WTC11 (cell line): ENCODE measurements at regions not wholly inside any gene's neighbourhood (a gene's known extent, or its start where the extent isn't known, plus 50 kb on each side); places are given as distances from the start of the nearest gene placed in this dataset.

Experiments used
- ATAC-seq: fragments of 200-7000 bp; cut with Tn5 transposase; 2 replicates; pipeline ENCODE4 v1.10.0; 2021; ENCODE audit warnings: mild to moderate bottlenecking, moderate library complexity
- CTCF ChIA-PET: fragments of 300-600 bp; sonication (Branson Sonifier 250); formaldehyde crosslinking; loops from one replicate; lab custom pipeline; 2021; ENCODE audit warnings: antibody characterized with exemption; lab: Charles Lee
- POLR2A ChIA-PET: fragments of 350-600 bp; sonication (Branson Sonifier 250); formaldehyde crosslinking; loops from one replicate; lab custom pipeline; 2021; ENCODE audit warnings: antibody characterized with exemption; lab: Charles Lee
- DNase-seq: peaks from one replicate; pipeline ENCODE4 v3.0.0; 2021; ENCODE audit warnings: low spot score
- H3K27ac Mint-ChIP-seq: 2 replicates; pipeline ENCODE4 v1.8.0; 2021; ENCODE audit warnings: mixed read lengths
- H3K27me3 Mint-ChIP-seq: 2 replicates; pipeline ENCODE4 v1.8.0; 2021; ENCODE audit warnings: low read depth, mild to moderate bottlenecking, moderate library complexity, mixed read lengths
- H3K36me3 Mint-ChIP-seq: 2 replicates; pipeline ENCODE4 v1.8.0; 2021; ENCODE audit warnings: mixed read lengths
- H3K4me1 Mint-ChIP-seq: 2 replicates; pipeline ENCODE4 v1.8.0; 2022; ENCODE audit warnings: mixed read lengths
- H3K4me3 Mint-ChIP-seq: 2 replicates; pipeline ENCODE4 v1.8.0; 2021; ENCODE audit warnings: mild to moderate bottlenecking, moderate library complexity, mixed read lengths
- H3K9me3 Mint-ChIP-seq: 2 replicates; pipeline ENCODE4 v1.8.0; 2021; ENCODE audit warnings: mixed read lengths
- ESRRA ChIP-seq: sonication (generic); formaldehyde crosslinking; IDR thresholded peaks from 2 replicates; pipeline ENCODE4 v1.8.1; 2022; ENCODE audit warnings: mild to moderate bottlenecking, missing genetic modification reagents, borderline replicate concordance
- ETV6 ChIP-seq: sonication (generic); formaldehyde crosslinking; IDR thresholded peaks from 2 replicates; pipeline ENCODE4 v1.8.1; 2022; ENCODE audit warnings: mild to moderate bottlenecking, missing genetic modification reagents
- JUN ChIP-seq: sonication (generic); formaldehyde crosslinking; IDR thresholded peaks from 2 replicates; pipeline ENCODE4 v1.8.0; 2023; ENCODE audit warnings: mild to moderate bottlenecking, missing genetic modification reagents
- KAT7 ChIP-seq: sonication (generic); formaldehyde crosslinking; IDR thresholded peaks from 2 replicates; pipeline ENCODE4 v1.8.1; 2023; ENCODE audit warnings: missing genetic modification reagents, mild to moderate bottlenecking, borderline replicate concordance
- MXD4 ChIP-seq: fragments of 250-450 bp; sonication (Bioruptor Pico); IDR thresholded peaks from 2 replicates; pipeline ENCODE4 v1.8.0; 2021; ENCODE audit warnings: mild to moderate bottlenecking, moderate library complexity, borderline replicate concordance
- NFE2L1 ChIP-seq: sonication (generic); formaldehyde crosslinking; IDR thresholded peaks from 2 replicates; pipeline ENCODE4 v1.8.1; 2023; ENCODE audit warnings: missing genetic modification reagents
- NFYB ChIP-seq: sonication (generic); formaldehyde crosslinking; conservative IDR thresholded peaks from 2 replicates; pipeline ENCODE4 v1.8.0; 2022; ENCODE audit warnings: low read depth, missing genetic modification reagents
- OVOL2 ChIP-seq: fragments of 250-450 bp; sonication (Bioruptor Pico); IDR thresholded peaks from 2 replicates; pipeline ENCODE4 v1.9.0; 2021; ENCODE audit warnings: mild to moderate bottlenecking, borderline replicate concordance
- PRRX2 ChIP-seq: fragments of 250-450 bp; sonication (Bioruptor Pico); IDR thresholded peaks from 2 replicates; pipeline ENCODE4 v1.8.0; 2021; ENCODE audit warnings: mild to moderate bottlenecking
- SMAD3 ChIP-seq: sonication (generic); formaldehyde crosslinking; IDR thresholded peaks from 2 replicates; pipeline ENCODE4 v1.8.0; 2022; ENCODE audit warnings: missing genetic modification reagents, mild to moderate bottlenecking, borderline replicate concordance
- SMAD4 ChIP-seq: sonication (generic); formaldehyde crosslinking; IDR thresholded peaks from 2 replicates; pipeline ENCODE4 v1.8.0; 2022; ENCODE audit warnings: mild to moderate bottlenecking, missing genetic modification reagents
- ZNF121 ChIP-seq: sonication (generic); formaldehyde crosslinking; IDR thresholded peaks from 2 replicates; pipeline ENCODE4 v1.8.0; 2023; ENCODE audit warnings: missing genetic modification reagents
- ZNF317 ChIP-seq: sonication (generic); formaldehyde crosslinking; IDR thresholded peaks from 2 replicates; pipeline ENCODE4 v1.8.1; 2023; ENCODE audit warnings: low read depth, mild to moderate bottlenecking, moderate library complexity, missing genetic modification reagents, borderline replicate concordance
- ZNF671 ChIP-seq: fragments of 250-450 bp; sonication (Bioruptor Pico); IDR thresholded peaks from 2 replicates; pipeline ENCODE4 v1.8.0; 2021; ENCODE audit warnings: mild to moderate bottlenecking
- TF ChIP-seq, protein P1 (sequence below): fragments of 250-450 bp; sonication (Bioruptor Pico); IDR thresholded peaks from 2 replicates; pipeline ENCODE4 v1.9.0; 2021; ENCODE audit warnings: mild to moderate bottlenecking
- TF ChIP-seq, protein P2 (sequence below): fragments of 250-450 bp; sonication (Bioruptor Pico); IDR thresholded peaks from 2 replicates; pipeline ENCODE4 v1.9.0; 2021; ENCODE audit warnings: mild to moderate bottlenecking, borderline replicate concordance
- TF ChIP-seq, protein P3 (sequence below): sonication (generic); formaldehyde crosslinking; IDR thresholded peaks from 2 replicates; pipeline ENCODE4 v1.8.0; 2023; ENCODE audit warnings: mild to moderate bottlenecking, missing genetic modification reagents
- TF ChIP-seq, protein P4 (sequence below): sonication (generic); formaldehyde crosslinking; IDR thresholded peaks from 2 replicates; pipeline ENCODE4 v1.8.1; 2023; ENCODE audit warnings: mild to moderate bottlenecking, missing genetic modification reagents, moderate library complexity
- TF ChIP-seq, protein P5 (sequence below): sonication (generic); formaldehyde crosslinking; IDR thresholded peaks from 2 replicates; pipeline ENCODE4 v1.8.1; 2022; ENCODE audit warnings: mild to moderate bottlenecking, moderate library complexity, missing genetic modification reagents
- TF ChIP-seq, protein P6 (sequence below): sonication (generic); formaldehyde crosslinking; IDR thresholded peaks from 2 replicates; pipeline ENCODE4 v1.8.1; 2022; ENCODE audit warnings: low read depth, missing genetic modification reagents, borderline replicate concordance

DNA sequence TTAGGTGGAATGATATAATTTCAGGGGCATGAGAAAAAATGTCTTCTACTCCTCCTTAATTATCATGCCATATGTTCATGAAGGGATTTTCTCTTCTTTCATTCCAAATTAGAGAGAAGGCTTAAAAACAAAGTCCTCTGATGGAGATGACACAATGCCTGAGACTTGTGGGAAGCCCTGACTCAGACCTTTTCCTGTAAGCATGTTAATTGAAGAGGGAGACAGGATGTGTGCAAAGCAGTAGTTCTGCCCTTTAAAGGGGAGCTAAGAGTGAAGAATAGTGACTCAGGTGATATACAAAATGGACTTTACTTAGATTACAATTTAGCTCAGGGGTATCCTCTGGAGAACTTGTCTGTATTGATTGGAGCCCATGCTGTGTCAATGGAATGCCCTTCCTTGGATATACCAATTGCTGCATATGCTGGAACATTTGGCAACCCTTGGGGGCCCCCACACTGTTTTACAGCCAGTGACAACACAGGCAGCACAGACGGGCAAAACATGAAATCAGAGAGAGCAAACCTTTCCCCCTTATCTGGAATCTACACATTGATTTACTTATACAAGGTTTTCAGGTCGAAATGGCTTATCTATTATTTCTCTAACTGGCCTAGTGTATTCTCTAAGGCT is 81.3 kb downstream of the IZUMO3 start:
- H3K27ac Mint-ChIP-seq: peak overlapping the region; percentile 39

DNA sequence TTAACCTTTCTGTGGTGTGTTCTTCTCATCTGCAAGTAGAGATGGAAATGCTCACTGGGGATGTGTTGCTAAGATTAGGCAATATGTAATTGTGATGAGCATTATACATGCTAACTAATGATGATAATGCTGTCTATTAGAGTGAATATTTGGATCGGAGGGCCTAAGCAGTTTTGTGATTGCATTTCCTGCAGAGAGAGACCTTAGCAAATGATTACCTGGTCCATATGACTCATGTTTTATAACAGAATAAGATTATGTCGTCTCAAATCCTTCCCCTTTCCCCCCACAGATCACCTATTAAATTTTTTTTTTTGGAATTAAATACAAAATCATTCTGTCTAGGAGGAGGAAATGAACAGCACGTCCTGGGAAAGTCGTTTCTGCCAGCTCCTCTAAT is 82.7 kb downstream of the IZUMO3 start:
- POLR2A ChIA-PET: no interaction called here
- H3K27ac Mint-ChIP-seq: no peak overlapping the region
- H3K27me3 Mint-ChIP-seq: no peaks in the 10 kb centered on the region
- H3K9me3 Mint-ChIP-seq: no peaks in the 10 kb centered on the region
- CTCF ChIA-PET: no interaction called here
- ATAC-seq (no peak), DNase-seq (no peak)
- peaks cover 26% of the 10 kb centered on the region for H3K4me1 Mint-ChIP-seq
- H3K36me3 Mint-ChIP-seq: no peaks in the 10 kb centered on the region
- no peak overlapping the region for H3K4me3 Mint-ChIP-seq
- TF ChIP-seq, protein P1, sequence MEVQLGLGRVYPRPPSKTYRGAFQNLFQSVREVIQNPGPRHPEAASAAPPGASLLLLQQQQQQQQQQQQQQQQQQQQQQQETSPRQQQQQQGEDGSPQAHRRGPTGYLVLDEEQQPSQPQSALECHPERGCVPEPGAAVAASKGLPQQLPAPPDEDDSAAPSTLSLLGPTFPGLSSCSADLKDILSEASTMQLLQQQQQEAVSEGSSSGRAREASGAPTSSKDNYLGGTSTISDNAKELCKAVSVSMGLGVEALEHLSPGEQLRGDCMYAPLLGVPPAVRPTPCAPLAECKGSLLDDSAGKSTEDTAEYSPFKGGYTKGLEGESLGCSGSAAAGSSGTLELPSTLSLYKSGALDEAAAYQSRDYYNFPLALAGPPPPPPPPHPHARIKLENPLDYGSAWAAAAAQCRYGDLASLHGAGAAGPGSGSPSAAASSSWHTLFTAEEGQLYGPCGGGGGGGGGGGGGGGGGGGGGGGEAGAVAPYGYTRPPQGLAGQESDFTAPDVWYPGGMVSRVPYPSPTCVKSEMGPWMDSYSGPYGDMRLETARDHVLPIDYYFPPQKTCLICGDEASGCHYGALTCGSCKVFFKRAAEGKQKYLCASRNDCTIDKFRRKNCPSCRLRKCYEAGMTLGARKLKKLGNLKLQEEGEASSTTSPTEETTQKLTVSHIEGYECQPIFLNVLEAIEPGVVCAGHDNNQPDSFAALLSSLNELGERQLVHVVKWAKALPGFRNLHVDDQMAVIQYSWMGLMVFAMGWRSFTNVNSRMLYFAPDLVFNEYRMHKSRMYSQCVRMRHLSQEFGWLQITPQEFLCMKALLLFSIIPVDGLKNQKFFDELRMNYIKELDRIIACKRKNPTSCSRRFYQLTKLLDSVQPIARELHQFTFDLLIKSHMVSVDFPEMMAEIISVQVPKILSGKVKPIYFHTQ (CRISPR knock-in tag): no peak
- TF ChIP-seq, protein P2, sequence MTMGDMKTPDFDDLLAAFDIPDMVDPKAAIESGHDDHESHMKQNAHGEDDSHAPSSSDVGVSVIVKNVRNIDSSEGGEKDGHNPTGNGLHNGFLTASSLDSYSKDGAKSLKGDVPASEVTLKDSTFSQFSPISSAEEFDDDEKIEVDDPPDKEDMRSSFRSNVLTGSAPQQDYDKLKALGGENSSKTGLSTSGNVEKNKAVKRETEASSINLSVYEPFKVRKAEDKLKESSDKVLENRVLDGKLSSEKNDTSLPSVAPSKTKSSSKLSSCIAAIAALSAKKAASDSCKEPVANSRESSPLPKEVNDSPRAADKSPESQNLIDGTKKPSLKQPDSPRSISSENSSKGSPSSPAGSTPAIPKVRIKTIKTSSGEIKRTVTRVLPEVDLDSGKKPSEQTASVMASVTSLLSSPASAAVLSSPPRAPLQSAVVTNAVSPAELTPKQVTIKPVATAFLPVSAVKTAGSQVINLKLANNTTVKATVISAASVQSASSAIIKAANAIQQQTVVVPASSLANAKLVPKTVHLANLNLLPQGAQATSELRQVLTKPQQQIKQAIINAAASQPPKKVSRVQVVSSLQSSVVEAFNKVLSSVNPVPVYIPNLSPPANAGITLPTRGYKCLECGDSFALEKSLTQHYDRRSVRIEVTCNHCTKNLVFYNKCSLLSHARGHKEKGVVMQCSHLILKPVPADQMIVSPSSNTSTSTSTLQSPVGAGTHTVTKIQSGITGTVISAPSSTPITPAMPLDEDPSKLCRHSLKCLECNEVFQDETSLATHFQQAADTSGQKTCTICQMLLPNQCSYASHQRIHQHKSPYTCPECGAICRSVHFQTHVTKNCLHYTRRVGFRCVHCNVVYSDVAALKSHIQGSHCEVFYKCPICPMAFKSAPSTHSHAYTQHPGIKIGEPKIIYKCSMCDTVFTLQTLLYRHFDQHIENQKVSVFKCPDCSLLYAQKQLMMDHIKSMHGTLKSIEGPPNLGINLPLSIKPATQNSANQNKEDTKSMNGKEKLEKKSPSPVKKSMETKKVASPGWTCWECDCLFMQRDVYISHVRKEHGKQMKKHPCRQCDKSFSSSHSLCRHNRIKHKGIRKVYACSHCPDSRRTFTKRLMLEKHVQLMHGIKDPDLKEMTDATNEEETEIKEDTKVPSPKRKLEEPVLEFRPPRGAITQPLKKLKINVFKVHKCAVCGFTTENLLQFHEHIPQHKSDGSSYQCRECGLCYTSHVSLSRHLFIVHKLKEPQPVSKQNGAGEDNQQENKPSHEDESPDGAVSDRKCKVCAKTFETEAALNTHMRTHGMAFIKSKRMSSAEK (CRISPR knock-in tag): no peak
- TF ChIP-seq KAT7 (CRISPR knock-in tag): no peak
- TF ChIP-seq JUN (CRISPR knock-in tag): no peak
- no peak for TF ChIP-seq SMAD3 (CRISPR knock-in tag)
- no peak for TF ChIP-seq MXD4 (CRISPR knock-in tag)
- TF ChIP-seq NFYB (CRISPR knock-in tag): no peak
- TF ChIP-seq PRRX2: no peak
- no peak for TF ChIP-seq ZNF317 (CRISPR knock-in tag)

More for the DNA sequence above, 81.3 kb downstream of the IZUMO3 start:
- H3K9me3 Mint-ChIP-seq: no peaks in the 10 kb centered on the region
- TF ChIP-seq, protein P3, sequence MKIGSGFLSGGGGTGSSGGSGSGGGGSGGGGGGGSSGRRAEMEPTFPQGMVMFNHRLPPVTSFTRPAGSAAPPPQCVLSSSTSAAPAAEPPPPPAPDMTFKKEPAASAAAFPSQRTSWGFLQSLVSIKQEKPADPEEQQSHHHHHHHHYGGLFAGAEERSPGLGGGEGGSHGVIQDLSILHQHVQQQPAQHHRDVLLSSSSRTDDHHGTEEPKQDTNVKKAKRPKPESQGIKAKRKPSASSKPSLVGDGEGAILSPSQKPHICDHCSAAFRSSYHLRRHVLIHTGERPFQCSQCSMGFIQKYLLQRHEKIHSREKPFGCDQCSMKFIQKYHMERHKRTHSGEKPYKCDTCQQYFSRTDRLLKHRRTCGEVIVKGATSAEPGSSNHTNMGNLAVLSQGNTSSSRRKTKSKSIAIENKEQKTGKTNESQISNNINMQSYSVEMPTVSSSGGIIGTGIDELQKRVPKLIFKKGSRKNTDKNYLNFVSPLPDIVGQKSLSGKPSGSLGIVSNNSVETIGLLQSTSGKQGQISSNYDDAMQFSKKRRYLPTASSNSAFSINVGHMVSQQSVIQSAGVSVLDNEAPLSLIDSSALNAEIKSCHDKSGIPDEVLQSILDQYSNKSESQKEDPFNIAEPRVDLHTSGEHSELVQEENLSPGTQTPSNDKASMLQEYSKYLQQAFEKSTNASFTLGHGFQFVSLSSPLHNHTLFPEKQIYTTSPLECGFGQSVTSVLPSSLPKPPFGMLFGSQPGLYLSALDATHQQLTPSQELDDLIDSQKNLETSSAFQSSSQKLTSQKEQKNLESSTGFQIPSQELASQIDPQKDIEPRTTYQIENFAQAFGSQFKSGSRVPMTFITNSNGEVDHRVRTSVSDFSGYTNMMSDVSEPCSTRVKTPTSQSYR (CRISPR knock-in tag): no peak
- TF ChIP-seq SMAD4 (CRISPR knock-in tag) (no peak), NFE2L1 (CRISPR knock-in tag) (no peak), ETV6 (CRISPR knock-in tag) (no peak), ZNF671 (CRISPR knock-in tag) (no peak), OVOL2 (CRISPR knock-in tag) (no peak), ESRRA (CRISPR knock-in tag) (no peak), ZNF121 (CRISPR knock-in tag) (no peak)
- TF ChIP-seq, protein P4, sequence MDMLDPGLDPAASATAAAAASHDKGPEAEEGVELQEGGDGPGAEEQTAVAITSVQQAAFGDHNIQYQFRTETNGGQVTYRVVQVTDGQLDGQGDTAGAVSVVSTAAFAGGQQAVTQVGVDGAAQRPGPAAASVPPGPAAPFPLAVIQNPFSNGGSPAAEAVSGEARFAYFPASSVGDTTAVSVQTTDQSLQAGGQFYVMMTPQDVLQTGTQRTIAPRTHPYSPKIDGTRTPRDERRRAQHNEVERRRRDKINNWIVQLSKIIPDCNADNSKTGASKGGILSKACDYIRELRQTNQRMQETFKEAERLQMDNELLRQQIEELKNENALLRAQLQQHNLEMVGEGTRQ (CRISPR knock-in tag): no peak
- TF ChIP-seq, protein P5, sequence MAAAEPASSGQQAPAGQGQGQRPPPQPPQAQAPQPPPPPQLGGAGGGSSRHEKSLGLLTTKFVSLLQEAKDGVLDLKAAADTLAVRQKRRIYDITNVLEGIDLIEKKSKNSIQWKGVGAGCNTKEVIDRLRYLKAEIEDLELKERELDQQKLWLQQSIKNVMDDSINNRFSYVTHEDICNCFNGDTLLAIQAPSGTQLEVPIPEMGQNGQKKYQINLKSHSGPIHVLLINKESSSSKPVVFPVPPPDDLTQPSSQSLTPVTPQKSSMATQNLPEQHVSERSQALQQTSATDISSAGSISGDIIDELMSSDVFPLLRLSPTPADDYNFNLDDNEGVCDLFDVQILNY (CRISPR knock-in tag): no peak
- TF ChIP-seq, protein P6, sequence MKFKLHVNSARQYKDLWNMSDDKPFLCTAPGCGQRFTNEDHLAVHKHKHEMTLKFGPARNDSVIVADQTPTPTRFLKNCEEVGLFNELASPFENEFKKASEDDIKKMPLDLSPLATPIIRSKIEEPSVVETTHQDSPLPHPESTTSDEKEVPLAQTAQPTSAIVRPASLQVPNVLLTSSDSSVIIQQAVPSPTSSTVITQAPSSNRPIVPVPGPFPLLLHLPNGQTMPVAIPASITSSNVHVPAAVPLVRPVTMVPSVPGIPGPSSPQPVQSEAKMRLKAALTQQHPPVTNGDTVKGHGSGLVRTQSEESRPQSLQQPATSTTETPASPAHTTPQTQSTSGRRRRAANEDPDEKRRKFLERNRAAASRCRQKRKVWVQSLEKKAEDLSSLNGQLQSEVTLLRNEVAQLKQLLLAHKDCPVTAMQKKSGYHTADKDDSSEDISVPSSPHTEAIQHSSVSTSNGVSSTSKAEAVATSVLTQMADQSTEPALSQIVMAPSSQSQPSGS (CRISPR knock-in tag): no peak
- peaks cover 26% of the 10 kb centered on the region for H3K4me1 Mint-ChIP-seq
- ChIA-PET CTCF (no interaction called here), POLR2A (no interaction called here)
- ATAC-seq: peak; percentile 83
- no peaks in the 10 kb centered on the region for H3K36me3 Mint-ChIP-seq
- H3K27me3 Mint-ChIP-seq: no peaks in the 10 kb centered on the region
- no peak for DNase-seq
- H3K4me3 Mint-ChIP-seq: no peak overlapping the region
